ENCODE measurements at regions not wholly inside any gene's neighbourhood (a gene's known extent, or its start where the extent isn't known, plus 50 kb on each side); places are given as distances from the start of the nearest gene placed in this dataset.
"Not testable (repeated sequence)": the region's sequence is repeated elsewhere in the genome, so short reads cannot be mapped to it uniquely, and the experiment has no call there.

DNA sequence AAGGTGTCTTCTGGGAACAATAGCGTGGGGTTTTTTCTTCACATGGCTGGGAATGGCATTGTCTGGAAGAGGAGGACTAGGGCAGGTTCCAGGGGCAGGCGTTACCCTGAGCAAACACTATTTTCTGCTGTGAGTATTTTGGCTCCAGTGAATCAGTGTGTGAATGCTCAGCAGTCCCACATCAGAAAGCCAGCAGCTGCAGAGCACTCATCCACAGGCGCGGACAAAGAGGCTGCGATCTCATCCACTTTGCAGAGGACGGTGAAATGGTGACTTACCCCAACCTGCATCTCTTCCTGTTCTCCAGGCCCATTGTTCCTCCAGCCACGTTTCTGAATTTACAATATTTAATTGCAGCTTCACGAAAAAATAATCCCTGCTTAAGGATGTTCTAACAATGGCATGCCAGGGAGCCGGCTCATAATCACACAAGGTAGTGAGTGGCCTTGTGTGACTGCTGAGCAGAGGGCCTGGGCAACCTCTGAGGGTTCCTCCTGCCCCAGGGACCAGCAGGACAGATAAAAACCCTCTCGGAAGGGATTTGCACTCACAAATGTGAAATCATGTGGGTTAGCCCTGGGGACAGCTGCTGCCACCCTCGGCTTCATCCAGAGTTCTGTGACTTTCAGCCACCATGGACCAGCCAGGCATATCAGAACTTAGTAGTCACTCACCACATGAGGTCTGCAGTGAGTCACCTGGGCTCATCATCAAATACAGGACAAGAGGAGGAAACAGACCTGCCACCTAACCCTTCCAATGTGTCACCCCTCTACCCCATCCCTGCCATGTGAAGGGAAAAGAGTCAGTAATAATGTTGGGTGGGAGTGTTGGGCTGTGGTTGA, 65.0 kb upstream of the EN2 start:
- TF ChIP-seq, protein P1, sequence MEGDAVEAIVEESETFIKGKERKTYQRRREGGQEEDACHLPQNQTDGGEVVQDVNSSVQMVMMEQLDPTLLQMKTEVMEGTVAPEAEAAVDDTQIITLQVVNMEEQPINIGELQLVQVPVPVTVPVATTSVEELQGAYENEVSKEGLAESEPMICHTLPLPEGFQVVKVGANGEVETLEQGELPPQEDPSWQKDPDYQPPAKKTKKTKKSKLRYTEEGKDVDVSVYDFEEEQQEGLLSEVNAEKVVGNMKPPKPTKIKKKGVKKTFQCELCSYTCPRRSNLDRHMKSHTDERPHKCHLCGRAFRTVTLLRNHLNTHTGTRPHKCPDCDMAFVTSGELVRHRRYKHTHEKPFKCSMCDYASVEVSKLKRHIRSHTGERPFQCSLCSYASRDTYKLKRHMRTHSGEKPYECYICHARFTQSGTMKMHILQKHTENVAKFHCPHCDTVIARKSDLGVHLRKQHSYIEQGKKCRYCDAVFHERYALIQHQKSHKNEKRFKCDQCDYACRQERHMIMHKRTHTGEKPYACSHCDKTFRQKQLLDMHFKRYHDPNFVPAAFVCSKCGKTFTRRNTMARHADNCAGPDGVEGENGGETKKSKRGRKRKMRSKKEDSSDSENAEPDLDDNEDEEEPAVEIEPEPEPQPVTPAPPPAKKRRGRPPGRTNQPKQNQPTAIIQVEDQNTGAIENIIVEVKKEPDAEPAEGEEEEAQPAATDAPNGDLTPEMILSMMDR (IDR thresholded peaks at IDR 0.05; ENCODE audit: borderline replicate concordance, insufficient read depth, low read depth, low read length): no peak
- H3K4me3 ChIP-seq (ENCODE audit: low read depth, low read length): no peak overlapping the region

DNA sequence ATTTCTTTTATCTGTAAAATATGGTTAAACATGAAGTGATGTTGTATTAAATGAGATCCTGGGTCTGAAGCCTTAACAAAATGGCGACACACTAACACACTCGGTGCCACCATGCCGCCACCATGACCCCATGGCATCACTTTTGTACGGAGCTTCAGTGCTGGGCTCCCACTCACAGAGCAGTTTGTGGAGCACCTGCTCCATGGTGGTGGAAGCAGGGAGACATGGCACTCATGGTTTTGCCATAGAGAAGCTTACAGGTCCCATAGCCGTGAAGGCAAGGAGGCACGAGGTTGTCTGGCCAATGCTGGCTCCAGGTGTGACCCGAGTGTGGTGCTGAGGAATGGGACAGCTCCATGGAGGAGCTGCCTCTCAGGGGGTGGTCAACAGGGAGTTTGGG, 63.5 kb upstream of the EN2 start:
- TF ChIP-seq, protein P1 (IDR thresholded peaks at IDR 0.05; ENCODE audit: borderline replicate concordance, insufficient read depth, low read depth, low read length): no peak
- no peak overlapping the region for H3K4me3 ChIP-seq (ENCODE audit: low read depth, low read length)

DNA sequence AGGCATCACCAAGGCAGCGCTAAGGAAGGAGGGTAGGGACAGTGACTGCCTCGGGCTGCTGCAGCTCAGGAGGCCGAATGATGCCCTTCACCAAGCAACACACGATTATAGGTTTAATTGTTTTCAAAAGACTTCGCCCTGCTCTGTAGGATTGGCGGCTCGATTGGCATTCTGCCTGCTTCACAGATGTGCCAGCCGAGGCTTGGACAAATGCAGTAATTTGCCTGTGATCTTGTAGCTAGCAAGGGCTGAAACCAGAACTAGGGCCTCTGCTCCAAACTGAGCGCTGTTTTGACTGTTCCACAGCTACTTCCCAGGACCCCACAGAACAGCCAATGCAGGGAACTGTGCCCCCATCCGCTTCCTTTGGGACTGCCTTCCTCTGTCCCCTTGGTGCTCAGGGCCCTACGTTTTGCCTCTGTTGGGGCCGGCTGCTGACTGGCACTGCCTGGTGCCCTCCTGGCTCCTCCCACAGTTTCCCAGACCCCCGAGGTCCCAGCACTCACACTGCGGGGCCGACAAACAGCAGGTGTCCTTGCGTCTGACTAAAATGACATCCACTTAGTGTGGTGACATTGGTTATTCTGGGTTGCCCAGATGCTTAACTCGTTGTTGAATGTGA, 62.6 kb upstream of the EN2 start:
- TF ChIP-seq, protein P1 (IDR thresholded peaks at IDR 0.05; ENCODE audit: borderline replicate concordance, insufficient read depth, low read depth, low read length): no peak
- no peak overlapping the region for H3K4me3 ChIP-seq (ENCODE audit: low read depth, low read length)

DNA sequence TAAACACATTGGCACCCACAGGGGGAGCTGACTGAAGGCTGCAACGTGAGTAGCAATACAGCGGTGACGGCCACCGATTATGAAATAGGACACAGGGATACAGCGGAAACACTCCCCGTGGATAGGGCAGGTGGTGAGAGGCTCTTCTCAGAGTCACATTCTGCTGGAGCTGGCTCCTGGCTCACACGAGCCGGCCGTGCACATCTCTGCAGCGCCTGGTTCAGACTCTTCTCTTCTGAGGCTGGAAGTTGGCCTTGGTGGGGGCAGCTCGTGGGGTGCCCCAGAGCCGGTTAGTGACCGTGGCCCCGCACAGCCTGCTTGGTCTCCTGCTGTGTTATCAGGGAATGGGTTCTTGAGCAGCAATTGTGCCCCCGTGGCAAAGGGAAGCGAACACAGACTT, 61.3 kb upstream of the EN2 start:
- H3K4me3 ChIP-seq (ENCODE audit: low read depth, low read length): no peak overlapping the region
- TF ChIP-seq, protein P1 (IDR thresholded peaks at IDR 0.05; ENCODE audit: borderline replicate concordance, insufficient read depth, low read depth, low read length): no peak

DNA sequence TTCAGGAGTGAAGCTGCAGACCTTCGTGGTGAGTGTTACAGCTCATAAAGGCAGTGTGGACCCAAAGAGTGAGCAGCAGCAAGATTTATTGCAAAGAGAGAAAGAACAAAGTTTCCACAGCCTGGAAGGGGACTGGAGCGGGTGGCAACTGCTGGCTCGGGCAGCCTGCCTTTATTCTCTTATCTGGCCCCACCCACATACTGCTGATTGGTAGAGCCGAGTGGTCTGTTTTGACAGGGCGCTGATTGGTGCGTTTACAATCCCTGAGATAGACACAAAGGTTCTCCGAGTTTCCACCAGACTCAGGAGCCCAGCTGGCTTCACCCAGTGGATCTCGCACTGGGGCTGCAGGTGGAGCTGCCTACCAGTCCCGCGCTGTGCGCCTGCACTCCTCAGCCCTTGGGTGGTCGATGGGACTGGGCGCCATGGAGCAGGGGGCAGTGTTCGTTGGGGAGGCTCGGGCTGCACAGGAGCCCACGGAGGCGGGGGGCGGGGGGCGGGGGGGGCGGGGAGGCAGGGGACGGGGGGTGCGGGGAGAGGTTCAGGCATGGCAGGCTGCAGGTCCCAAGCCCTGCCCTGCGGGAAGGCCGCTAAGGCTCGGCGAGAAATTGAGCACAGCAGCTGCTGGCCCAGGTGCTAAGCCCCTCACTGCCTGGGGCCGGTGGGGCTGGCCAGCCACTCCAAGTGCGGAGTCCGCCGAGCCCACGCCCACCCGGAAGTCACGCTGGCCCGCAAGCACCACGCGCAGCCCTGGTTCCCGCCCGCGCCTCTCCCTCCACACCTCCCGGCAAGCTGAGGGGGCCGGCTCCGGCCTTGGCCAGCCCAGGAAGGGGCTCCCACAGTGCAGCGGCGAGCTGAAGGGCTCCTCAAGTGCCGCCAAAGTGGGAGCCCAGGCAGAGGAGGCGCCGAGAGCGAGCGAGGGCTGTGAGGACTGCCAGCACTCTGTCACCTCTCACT, 59.9 kb upstream of the EN2 start:
- H3K4me3 ChIP-seq (ENCODE audit: low read depth, low read length): not testable (repeated sequence)

DNA sequence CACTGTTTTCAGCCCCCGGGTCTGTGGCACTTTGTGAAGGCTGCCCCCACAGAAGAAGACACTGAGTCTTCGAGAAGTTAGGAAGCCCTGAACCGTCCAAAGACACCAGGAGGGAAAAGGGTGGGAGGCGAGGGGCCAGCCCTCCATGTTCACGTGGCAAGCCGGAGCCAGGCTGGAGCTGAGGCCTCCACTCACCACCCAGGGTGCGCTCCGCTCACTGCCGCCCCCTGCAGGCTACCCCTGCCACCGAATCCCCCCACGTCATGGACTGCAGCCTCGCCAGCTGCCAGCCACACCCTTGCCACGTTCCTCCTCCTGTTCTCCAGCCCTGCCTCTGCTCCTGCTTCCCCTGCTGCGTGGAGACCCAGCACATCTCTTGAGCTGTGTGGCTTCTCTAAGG, 59.0 kb upstream of the EN2 start:
- TF ChIP-seq, protein P1 (IDR thresholded peaks at IDR 0.05; ENCODE audit: borderline replicate concordance, insufficient read depth, low read depth, low read length): peak; percentile 54; the same call in 1 of the 2 replicates
- H3K4me3 ChIP-seq (ENCODE audit: low read depth, low read length): no peak overlapping the region

DNA sequence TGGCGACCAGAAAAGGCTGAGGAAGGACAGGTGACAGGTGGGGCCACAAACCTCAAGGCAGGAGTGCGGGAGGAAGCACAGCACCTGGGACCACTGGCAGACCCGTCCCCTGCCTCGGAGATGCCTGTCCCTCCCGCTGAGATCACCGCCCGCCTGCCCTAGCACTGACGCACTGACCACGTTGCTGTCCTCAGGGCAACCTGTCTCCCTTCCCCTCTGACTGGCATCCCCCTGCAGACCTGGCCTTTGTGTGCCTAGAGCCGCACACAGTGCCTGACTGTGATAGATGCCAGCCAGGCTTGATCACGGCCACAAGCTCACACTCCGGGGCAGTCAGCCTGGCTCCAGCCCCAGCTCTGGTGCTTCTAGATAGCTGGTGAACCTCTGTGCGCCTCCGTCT, 58.4 kb upstream of the EN2 start:
- H3K4me3 ChIP-seq (ENCODE audit: low read depth, low read length): no peak overlapping the region
- TF ChIP-seq, protein P1 (IDR thresholded peaks at IDR 0.05; ENCODE audit: borderline replicate concordance, insufficient read depth, low read depth, low read length): no peak

All from GM12875 (cell line).